Upper lobe of left lung (tissue), 4 donors: ENCODE measurements at regions not wholly inside any gene's neighbourhood (a gene's known extent, or its start where the extent isn't known, plus 50 kb on each side); places are given as distances from the start of the nearest gene placed in this dataset.

ENCODE experiments used
- POLR2A ChIP-seq, 4 donors: fragments of 450-650 bp; IDR thresholded peaks; one replicate each; pipeline ENCODE4 v1.5.1; 2016 to 2017; ENCODE audit warnings: antibody characterized with exemption in 4 of 4, mild to moderate bottlenecking in 2 of 4
- POLR2AphosphoS5 ChIP-seq, 2 donors: sonication (generic); formaldehyde crosslinking; IDR thresholded peaks; one replicate each; pipeline ENCODE4 v1.5.1; 2017; ENCODE audit warnings: antibody characterized with exemption in 2 of 2
- TF ChIP-seq, protein P1 (sequence below), 6 experiments: fragments of 450-650 bp in 4 of 6; fragments of 200-600 bp in 2 of 6; sonication (generic) in 2 of 6; IDR thresholded peaks; one replicate each; pipeline ENCODE4 v1.5.1; 2016 to 2019; ENCODE audit warnings: antibody characterized with exemption in 6 of 6

DNA sequence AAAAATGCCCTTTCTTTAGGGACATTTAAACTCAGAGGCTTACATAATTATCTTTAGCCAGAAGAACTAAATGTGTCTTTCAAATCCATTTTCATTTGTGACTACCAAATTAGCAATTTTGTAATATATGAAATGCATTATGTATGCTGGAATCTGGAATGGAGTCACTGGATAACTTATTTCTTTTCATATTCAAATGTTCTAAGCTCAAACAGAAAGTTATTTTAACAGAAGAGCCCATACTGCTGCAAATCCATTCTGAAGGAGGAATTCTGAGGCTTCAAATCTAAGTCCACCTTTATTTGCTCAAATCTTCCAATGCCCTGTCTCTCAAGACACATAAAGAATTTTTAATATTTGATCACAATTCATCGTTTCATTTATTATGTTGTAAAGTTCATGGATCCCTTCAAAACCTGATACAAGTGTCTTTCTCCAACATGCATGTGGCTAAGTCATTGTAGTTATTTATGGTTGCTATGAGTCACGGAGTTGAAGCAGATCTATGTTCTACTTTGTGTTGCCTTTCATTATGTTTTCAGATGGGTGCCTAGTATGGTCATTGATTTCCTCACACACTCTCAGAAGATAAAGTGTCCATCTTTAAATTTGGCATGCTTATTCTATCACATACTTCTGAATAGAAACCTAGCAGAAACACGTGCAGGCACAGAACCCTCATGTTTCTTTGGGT, 214.8 kb upstream of the GCFC2 start:
- TF ChIP-seq POLR2A (IDR thresholded peaks at IDR 0.05) (no peak), POLR2AphosphoS5 (IDR thresholded peaks at IDR 0.05) (no peak)
- TF ChIP-seq, protein P1, sequence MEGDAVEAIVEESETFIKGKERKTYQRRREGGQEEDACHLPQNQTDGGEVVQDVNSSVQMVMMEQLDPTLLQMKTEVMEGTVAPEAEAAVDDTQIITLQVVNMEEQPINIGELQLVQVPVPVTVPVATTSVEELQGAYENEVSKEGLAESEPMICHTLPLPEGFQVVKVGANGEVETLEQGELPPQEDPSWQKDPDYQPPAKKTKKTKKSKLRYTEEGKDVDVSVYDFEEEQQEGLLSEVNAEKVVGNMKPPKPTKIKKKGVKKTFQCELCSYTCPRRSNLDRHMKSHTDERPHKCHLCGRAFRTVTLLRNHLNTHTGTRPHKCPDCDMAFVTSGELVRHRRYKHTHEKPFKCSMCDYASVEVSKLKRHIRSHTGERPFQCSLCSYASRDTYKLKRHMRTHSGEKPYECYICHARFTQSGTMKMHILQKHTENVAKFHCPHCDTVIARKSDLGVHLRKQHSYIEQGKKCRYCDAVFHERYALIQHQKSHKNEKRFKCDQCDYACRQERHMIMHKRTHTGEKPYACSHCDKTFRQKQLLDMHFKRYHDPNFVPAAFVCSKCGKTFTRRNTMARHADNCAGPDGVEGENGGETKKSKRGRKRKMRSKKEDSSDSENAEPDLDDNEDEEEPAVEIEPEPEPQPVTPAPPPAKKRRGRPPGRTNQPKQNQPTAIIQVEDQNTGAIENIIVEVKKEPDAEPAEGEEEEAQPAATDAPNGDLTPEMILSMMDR (IDR thresholded peaks at IDR 0.05), result no peak
